DMS53 treated with DMSO at 0.1 percent for 48 hours (cell line): ENCODE measurements at regions not wholly inside any gene's neighbourhood (a gene's known extent, or its start where the extent isn't known, plus 50 kb on each side); places are given as distances from the start of the nearest gene placed in this dataset.

Experiments
- DNase-seq: peaks from one replicate; lab custom pipeline; 2025; ENCODE audit not compliant: unreplicated experiment; lab: John Stamatoyannopoulos, UW

- no peak for DNase-seq
These were observed 110.7 kb upstream of the CTSC start for GRCh38 chr11:88448131-88448670.

- DNase-seq: no peak
These were observed 109.7 kb upstream of the CTSC start for GRCh38 chr11:88447281-88447680.

GRCh38 chr11:88439356-88439755, 101.8 kb upstream of the CTSC start:
- DNase-seq: no peak

- DNase-seq: no peak
These were observed 101.2 kb upstream of the CTSC start for GRCh38 chr11:88438721-88439120.

GRCh38 chr11:88435415-88435814, 97.9 kb upstream of the CTSC start:
- DNase-seq: no peak

GRCh38 chr11:88434333-88434976, 96.9 kb upstream of the CTSC start:
- no peak for DNase-seq

GRCh38 chr11:88433536-88434230, 96.1 kb upstream of the CTSC start:
- no peak for DNase-seq

GRCh38 chr11:88431675-88432341, 94.3 kb upstream of the CTSC start:
- DNase-seq: no peak

GRCh38 chr11:88428959-88429358, 91.4 kb upstream of the CTSC start:
- no peak for DNase-seq

GRCh38 chr11:88427719-88428118, 90.2 kb upstream of the CTSC start:
- no peak for DNase-seq

GRCh38 chr11:88424881-88425280, 87.3 kb upstream of the CTSC start:
- DNase-seq: no peak

GRCh38 chr11:88421530-88421929, 84.0 kb upstream of the CTSC start:
- no peak for DNase-seq

GRCh38 chr11:88420165-88420791, 82.7 kb upstream of the CTSC start:
- DNase-seq: no peak

- peak; percentile 87 for DNase-seq
These were observed 81.0 kb upstream of the CTSC start for GRCh38 chr11:88418508-88418907.

GRCh38 chr11:88415495-88415894, 78.0 kb upstream of the CTSC start:
- no peak for DNase-seq

GRCh38 chr11:88414981-88415413, 77.5 kb upstream of the CTSC start:
- DNase-seq: no peak

GRCh38 chr11:88414385-88414861, 76.9 kb upstream of the CTSC start:
- no peak for DNase-seq

GRCh38 chr11:88411265-88411664, 73.7 kb upstream of the CTSC start:
- no peak for DNase-seq

GRCh38 chr11:88410656-88411055, 73.1 kb upstream of the CTSC start:
- DNase-seq: no peak

GRCh38 chr11:88410056-88410455, 72.5 kb upstream of the CTSC start:
- no peak for DNase-seq

- DNase-seq: no peak
These were observed 69.3 kb upstream of the CTSC start for GRCh38 chr11:88406876-88407275.
